Sigmoid colon (tissue), 6 donors: ENCODE measurements at regions not wholly inside any gene's neighbourhood (a gene's known extent, or its start where the extent isn't known, plus 50 kb on each side); places are given as distances from the start of the nearest gene placed in this dataset.

Experiments
- DNase-seq: peaks from one replicate; pipeline ENCODE4 v3.0.0-alpha.2; 2019
- H3K27ac ChIP-seq, 4 donors: fragments of 200-600 bp; sonication (generic); one replicate each; pipeline ENCODE4 v1.5.1; 2016 to 2019; ENCODE audit warnings: mild to moderate bottlenecking in 1 of 4
- H3K27me3 ChIP-seq, 3 donors: fragments of 200-600 bp; sonication (generic); one replicate each; pipeline ENCODE4 v1.5.1; 2019; ENCODE audit warnings: mild to moderate bottlenecking in 1 of 3
- H3K36me3 ChIP-seq, 4 donors: fragments of 200-600 bp; sonication (generic); one replicate each; pipeline ENCODE4 v1.5.1; 2016 to 2019
- H3K4me1 ChIP-seq, 4 donors: fragments of 200-600 bp; sonication (generic); one replicate each; pipeline ENCODE4 v1.5.1; 2017 to 2019
- H3K4me3 ChIP-seq, 4 donors: fragments of 200-600 bp; sonication (generic); one replicate each; pipeline ENCODE4 v1.5.1; 2017 to 2019; ENCODE audit warnings: mild to moderate bottlenecking in 2 of 4, moderate library complexity in 1 of 4
- H3K9me3 ChIP-seq, 4 donors: fragments of 200-600 bp in 3 of 4; sonication (generic) in 3 of 4; one replicate each; pipeline versions ENCODE4 v1.5.1 to v1.6.1; 2013 to 2019
- CTCF ChIP-seq, 4 experiments: fragments of 450-650 bp in 3 of 4; fragments of 200-600 bp in 1 of 4; IDR thresholded peaks; one replicate each; pipeline ENCODE4 v1.5.1; 2016 to 2019; ENCODE audit warnings: antibody characterized with exemption in 4 of 4, mild to moderate bottlenecking in 3 of 4, moderate library complexity in 2 of 4
- EP300 ChIP-seq, 4 donors: sonication (generic); formaldehyde crosslinking; IDR thresholded peaks; one replicate each; pipeline ENCODE4 v1.6.1; 2017; ENCODE audit warnings: antibody characterized with exemption in 4 of 4
- POLR2A ChIP-seq, 2 donors: fragments of 450-650 bp; IDR thresholded peaks; one replicate each; pipeline ENCODE4 v1.6.1; 2016; ENCODE audit warnings: antibody characterized with exemption in 2 of 2, mild to moderate bottlenecking in 2 of 2, moderate library complexity in 2 of 2
- POLR2AphosphoS5 ChIP-seq, 4 donors: sonication (generic); formaldehyde crosslinking; IDR thresholded peaks; one replicate each; pipeline ENCODE4 v1.6.1; 2017; ENCODE audit warnings: antibody characterized with exemption in 4 of 4
- WGBS, 2 donors: extraction: QIAGEN DNeasy Blood & Tissue Kit; methylation state at CpG; one replicate each; pipeline ENCODE4 v1.1.7; 2013; 5-methylcytosine and 5-hydroxymethylcytosine counted together
- intact Hi-C: fragments of 100-400 bp; cut with DNase I; formaldehyde crosslinking; loops from one replicate; pipeline ENCODE4 v1.15.1; 2023
- donor health status: healthy with polysubstance abuse.
- donor health status: healthy.

GRCh38 chr2:84197901-84198300 is 261.2 kb downstream of the SUCLG1 start:
- H3K9me3 ChIP-seq: peaks cover 0 to 3% (median 0%) of the 10 kb centered on the region in 4 donors
- intact Hi-C loops: no loop called here
- TF ChIP-seq CTCF (IDR thresholded peaks at IDR 0.05) (no peak), POLR2AphosphoS5 (IDR thresholded peaks at IDR 0.05) (no peak), POLR2A (IDR thresholded peaks at IDR 0.05) (no peak), EP300 (IDR thresholded peaks at IDR 0.05) (no peak)
- no peak overlapping the region for H3K27ac ChIP-seq
- no peaks in the 10 kb centered on the region for H3K36me3 ChIP-seq
- no peaks in the 10 kb centered on the region for H3K4me1 ChIP-seq
- 93 to 96% methylated on average over 1 of the region's 1 CpG for WGBS, 2 donors
- no peak overlapping the region for H3K4me3 ChIP-seq
- H3K27me3 ChIP-seq: no peaks in the 10 kb centered on the region
- DNase-seq: no peak

DNA sequence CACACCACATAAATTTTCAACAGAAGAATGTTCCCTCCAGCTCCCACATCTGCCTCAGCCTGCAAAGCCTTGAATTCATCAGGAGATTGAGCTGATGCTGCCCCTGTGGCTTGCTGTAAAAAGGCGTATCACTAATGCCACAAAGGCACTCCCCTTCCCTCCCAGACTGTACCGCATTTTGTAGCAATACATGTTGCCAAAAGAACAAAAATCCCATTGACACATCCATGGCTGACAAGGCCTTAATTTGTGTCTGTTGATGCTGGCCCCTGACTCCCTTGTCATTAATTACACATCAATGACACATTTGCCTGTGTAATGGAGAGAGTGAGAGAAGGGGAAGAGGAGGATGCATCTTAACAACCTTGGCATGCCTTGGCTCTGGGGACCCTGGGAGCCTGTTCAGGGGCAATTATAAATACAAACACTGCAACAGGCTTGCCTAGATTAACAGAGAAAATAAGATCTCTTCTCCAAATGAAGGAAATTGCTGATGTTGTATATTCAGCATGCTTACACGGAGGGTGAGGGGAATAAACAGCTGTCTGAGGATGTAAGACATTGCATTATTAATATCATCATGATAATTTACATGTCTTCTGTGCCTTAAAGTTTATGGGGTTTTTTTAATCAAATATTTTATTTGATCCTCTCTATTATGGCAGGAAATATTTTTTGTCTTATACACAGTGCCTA is 264.0 kb downstream of the SUCLG1 start:
- Histone ChIP-seq H3K27me3 (no peaks in the 10 kb centered on the region), H3K9me3 (no peaks in the 10 kb centered on the region), H3K27ac (no peak overlapping the region), H3K4me3 (no peak overlapping the region), H3K4me1 (no peaks in the 10 kb centered on the region), H3K36me3 (no peaks in the 10 kb centered on the region)
- WGBS, 2 donors: 48 to 60% methylated on average over 3 of the region's 3 CpGs
- no peak for DNase-seq
- intact Hi-C loops: no loop called here
- TF ChIP-seq POLR2A (IDR thresholded peaks at IDR 0.05): no peak
- no peak for TF ChIP-seq CTCF (IDR thresholded peaks at IDR 0.05)
- TF ChIP-seq POLR2AphosphoS5 (IDR thresholded peaks at IDR 0.05): no peak
- no peak for TF ChIP-seq EP300 (IDR thresholded peaks at IDR 0.05)

DNA sequence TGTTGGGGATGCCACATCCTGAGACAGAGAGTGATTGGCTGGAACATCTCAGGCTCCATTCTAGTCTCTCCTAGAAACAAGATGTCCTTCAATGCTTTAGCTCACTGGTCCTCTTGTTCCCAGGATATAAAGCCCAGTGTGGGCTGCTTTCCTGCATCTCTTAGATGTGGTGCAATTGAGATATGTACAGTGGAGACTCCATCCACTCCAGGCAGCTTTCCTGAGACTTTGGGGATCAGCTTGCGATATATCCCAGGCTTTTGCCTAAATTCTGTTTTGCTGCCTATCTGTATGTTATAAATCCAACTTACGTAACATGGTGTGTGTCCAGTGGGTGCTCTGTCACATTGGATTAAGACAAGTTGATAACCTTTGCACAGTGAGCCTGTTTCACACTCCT is 264.9 kb downstream of the SUCLG1 start:
- intact Hi-C loops: no loop called here
- no peaks in the 10 kb centered on the region for H3K9me3 ChIP-seq
- no peaks in the 10 kb centered on the region for H3K36me3 ChIP-seq
- DNase-seq: no peak
- no peaks in the 10 kb centered on the region for H3K27me3 ChIP-seq
- H3K27ac ChIP-seq: no peak overlapping the region
- H3K4me3 ChIP-seq: no peak overlapping the region
- WGBS, 2 donors: 94 to 95% methylated on average over 2 of the region's 2 CpGs
- no peaks in the 10 kb centered on the region for H3K4me1 ChIP-seq
- TF ChIP-seq CTCF (IDR thresholded peaks at IDR 0.05) (no peak), POLR2AphosphoS5 (IDR thresholded peaks at IDR 0.05) (no peak), POLR2A (IDR thresholded peaks at IDR 0.05) (no peak), EP300 (IDR thresholded peaks at IDR 0.05) (no peak)

DNA sequence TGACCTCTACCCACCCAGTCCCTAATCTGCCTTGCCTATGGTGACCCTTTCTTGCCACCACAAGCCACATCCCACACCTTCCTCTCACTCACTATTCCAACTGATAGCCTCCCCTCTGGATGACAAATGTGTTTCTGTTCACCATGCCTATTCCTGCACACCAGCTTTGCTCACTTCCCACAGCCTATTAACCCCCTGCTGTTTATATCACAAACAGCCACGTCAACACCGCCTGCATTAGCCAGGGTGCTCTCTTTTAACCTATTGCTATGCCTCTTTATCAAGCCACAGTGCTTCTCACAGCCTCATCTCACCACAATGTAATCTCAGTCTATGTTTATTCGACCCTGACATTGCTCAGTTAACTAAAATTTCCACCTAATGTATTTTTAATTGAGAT is 271.8 kb downstream of the SUCLG1 start:
- H3K27ac ChIP-seq: no peak overlapping the region
- H3K4me3 ChIP-seq: no peak overlapping the region
- H3K27me3 ChIP-seq: no peaks in the 10 kb centered on the region
- WGBS, 2 donors: 40 to 72% methylated on average over 3 of the region's 3 CpGs
- no peaks in the 10 kb centered on the region for H3K36me3 ChIP-seq
- H3K4me1 ChIP-seq: no peaks in the 10 kb centered on the region
- intact Hi-C loops: no loop called here
- no peaks in the 10 kb centered on the region for H3K9me3 ChIP-seq
- DNase-seq: no peak
- TF ChIP-seq POLR2AphosphoS5 (IDR thresholded peaks at IDR 0.05) (no peak), EP300 (IDR thresholded peaks at IDR 0.05) (no peak), POLR2A (IDR thresholded peaks at IDR 0.05) (no peak), CTCF (IDR thresholded peaks at IDR 0.05) (no peak)

GRCh38 chr2:84181927-84182326 is 277.2 kb downstream of the SUCLG1 start:
- DNase-seq: no peak
- Histone ChIP-seq H3K4me1 (no peaks in the 10 kb centered on the region), H3K36me3 (no peaks in the 10 kb centered on the region), H3K27me3 (no peaks in the 10 kb centered on the region), H3K4me3 (no peak overlapping the region), H3K27ac (no peak overlapping the region), H3K9me3 (no peaks in the 10 kb centered on the region)
- WGBS, 2 donors: 65 to 67% methylated on average over 2 of the region's 2 CpGs
- intact Hi-C loops: no loop called here
- TF ChIP-seq CTCF (IDR thresholded peaks at IDR 0.05): no peak
